ENCODE measurements at regions not wholly inside any gene's neighbourhood (a gene's known extent, or its start where the extent isn't known, plus 50 kb on each side); places are given as distances from the start of the nearest gene placed in this dataset.

DNA sequence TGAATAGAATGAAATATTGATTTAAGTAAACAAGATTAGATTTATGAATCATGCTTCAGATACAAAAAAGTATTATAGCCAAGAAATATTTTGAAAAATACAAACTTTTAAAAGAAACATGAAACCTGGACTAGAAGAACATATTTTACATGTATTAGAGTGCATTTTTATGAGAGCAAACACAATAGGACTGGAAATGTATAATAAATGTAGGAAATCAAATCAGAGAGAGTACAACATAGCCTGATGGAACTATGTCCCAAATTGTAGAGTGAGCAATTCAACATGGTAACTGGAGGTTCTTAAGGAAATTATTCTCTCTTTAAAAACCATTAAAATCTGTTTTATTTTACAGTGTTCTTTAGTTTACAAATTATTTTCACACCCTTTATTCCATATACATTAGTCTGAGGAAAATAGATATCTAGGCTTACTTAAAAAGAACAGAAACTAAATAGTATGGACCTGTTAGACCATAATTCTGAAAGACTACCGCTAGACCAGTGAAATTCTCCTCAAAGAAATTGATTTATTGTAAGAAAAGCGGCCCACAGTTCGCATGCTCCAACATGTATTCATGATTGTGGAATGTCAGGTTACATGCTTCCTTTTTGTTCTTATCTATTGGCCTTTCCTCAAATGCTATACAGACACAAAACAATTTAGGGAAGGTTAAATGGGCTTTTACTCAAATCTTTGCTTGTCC is 1526.5 kb upstream of the SLC10A2 start:
- TF ChIP-seq POLR2A (IDR thresholded peaks at IDR 0.05; ENCODE audit: low read depth, low read length) (no peak), TAF1 (IDR thresholded peaks at IDR 0.05; ENCODE audit: low read depth, low read length) (no peak)

All from GM12891 (cell line).